ENCODE measurements at regions not wholly inside any gene's neighbourhood (a gene's known extent, or its start where the extent isn't known, plus 50 kb on each side); places are given as distances from the start of the nearest gene placed in this dataset.

DNA sequence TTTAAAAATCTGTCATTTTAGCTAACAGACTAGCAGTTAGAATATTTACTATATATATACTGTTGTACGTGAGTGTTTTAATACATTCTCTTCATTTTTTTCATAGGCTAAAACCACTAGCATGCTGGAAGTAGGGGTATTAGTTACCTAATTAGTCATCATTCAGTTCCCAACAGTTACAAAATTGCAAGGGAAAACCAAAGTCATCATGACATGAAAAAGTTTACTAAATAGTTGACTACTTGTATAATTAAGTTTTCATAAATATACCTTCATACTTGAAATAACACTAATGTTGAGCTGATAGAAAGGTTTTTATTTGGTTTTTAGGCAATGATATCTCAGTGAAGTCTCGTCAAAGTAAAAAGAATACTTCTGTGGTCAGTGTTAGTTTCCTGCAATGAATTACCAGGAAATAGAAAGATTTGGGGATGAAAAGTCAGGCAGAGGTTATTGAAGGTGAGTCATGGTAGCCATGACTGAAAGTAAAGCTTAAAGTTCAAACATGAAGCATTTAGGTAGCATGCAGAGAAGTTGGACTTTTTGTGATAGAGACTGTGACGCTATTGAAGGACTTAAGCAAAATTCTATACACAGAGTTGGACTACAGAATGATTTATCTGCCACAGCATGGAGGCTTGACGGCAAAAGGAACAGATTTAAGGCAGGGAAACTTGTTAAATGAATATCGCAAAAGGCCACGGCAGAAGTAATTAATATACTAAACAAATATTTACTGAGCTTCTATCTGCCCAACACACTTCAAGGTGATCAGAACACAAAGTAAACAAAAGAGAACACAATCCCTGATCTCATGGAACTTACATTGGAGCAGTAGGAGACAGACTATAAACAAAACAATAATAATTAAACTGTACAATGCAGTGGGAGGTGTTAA lies 828.1 kb upstream of the FAT3 start:
- no peak for TF ChIP-seq TAF1 (IDR thresholded peaks at IDR 0.05; ENCODE audit: borderline replicate concordance, insufficient read depth, low read length)
- no peak for TF ChIP-seq SIN3A (IDR thresholded peaks at IDR 0.05; ENCODE audit: borderline replicate concordance, insufficient read depth, low read length)

DNA sequence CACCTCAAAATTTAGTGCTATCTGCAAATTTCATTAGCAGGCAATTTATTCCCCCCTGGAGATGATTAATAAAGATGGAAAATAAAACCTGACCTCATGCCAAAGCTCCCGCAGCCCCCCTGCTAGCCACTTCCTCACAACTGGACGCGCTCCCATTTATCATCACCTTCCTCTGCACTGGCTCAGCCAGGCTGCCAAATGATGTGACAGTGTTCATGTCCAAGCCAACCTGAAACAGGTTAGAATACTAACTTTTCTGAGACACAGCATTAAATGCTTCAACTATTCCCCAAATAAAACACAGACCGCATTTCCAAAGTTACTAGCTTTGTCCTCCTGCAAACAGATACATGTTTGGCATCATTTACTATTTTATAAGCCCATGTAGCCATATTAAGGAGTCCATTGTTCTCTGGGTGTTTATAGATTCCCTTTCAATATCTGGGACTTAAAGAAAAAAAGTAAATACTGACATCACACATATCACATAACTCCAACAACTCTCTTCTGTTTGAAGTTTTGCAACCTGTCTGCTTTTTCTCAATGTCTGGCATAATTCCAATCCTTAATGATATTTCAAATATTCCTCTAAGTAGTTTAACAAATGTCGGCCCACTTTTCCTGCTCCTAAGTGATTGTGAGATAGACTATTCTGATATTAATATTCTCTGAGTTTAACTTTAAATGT lies 829.7 kb upstream of the FAT3 start:
- no peak for TF ChIP-seq FOXP2 (optimal IDR thresholded peaks at IDR 0.05; ENCODE audit: borderline replicate concordance, extremely low read depth, extremely low read length, insufficient read depth)
- TF ChIP-seq, protein P1, sequence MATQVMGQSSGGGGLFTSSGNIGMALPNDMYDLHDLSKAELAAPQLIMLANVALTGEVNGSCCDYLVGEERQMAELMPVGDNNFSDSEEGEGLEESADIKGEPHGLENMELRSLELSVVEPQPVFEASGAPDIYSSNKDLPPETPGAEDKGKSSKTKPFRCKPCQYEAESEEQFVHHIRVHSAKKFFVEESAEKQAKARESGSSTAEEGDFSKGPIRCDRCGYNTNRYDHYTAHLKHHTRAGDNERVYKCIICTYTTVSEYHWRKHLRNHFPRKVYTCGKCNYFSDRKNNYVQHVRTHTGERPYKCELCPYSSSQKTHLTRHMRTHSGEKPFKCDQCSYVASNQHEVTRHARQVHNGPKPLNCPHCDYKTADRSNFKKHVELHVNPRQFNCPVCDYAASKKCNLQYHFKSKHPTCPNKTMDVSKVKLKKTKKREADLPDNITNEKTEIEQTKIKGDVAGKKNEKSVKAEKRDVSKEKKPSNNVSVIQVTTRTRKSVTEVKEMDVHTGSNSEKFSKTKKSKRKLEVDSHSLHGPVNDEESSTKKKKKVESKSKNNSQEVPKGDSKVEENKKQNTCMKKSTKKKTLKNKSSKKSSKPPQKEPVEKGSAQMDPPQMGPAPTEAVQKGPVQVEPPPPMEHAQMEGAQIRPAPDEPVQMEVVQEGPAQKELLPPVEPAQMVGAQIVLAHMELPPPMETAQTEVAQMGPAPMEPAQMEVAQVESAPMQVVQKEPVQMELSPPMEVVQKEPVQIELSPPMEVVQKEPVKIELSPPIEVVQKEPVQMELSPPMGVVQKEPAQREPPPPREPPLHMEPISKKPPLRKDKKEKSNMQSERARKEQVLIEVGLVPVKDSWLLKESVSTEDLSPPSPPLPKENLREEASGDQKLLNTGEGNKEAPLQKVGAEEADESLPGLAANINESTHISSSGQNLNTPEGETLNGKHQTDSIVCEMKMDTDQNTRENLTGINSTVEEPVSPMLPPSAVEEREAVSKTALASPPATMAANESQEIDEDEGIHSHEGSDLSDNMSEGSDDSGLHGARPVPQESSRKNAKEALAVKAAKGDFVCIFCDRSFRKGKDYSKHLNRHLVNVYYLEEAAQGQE (IDR thresholded peaks at IDR 0.05; ENCODE audit: insufficient read depth in 1 of 2, low read depth in 2 of 2, low read length in 2 of 2), result no peak
- no peak for TF ChIP-seq POLR2AphosphoS5 (IDR thresholded peaks at IDR 0.05; ENCODE audit: low read depth, low read length)

DNA sequence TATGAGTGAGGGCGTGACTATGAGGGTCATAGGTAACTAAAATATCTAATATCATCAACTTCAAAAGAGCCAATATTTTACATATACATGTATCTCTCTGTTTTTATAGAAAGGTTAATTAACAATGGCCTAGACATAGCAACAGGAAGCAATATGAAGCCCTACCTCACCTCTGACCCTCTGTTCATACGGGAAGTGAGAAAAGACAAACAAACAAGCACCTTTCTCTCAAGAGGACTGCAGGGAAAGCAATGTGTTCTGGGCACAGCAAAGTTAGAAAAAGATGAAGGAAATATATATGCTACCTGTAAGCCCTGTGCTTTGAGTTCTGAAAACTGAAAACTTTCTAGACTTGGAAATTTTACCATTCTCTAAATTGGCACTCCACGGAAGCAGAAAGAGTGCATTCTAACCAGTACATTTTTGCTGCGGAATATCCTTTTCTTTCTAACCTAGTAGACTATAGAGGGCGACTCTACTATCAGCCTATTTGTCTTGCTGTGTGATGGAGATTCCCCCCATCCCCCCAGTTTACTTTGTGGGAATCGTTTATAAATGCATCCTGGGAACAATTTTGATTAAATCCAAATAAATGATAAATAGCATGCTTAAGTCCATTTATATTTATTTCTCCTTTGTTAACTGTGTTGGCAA lies 830.4 kb upstream of the FAT3 start:
- TF ChIP-seq FOXP2 (optimal IDR thresholded peaks at IDR 0.05; ENCODE audit: borderline replicate concordance, extremely low read depth, extremely low read length, insufficient read depth) (no peak), SIN3A (IDR thresholded peaks at IDR 0.05; ENCODE audit: borderline replicate concordance, insufficient read depth, low read length) (no peak), TAF1 (IDR thresholded peaks at IDR 0.05; ENCODE audit: borderline replicate concordance, insufficient read depth, low read length) (no peak), POLR2AphosphoS5 (IDR thresholded peaks at IDR 0.05; ENCODE audit: low read depth, low read length) (no peak)
- TF ChIP-seq, protein P1 (IDR thresholded peaks at IDR 0.05; ENCODE audit: insufficient read depth in 1 of 2, low read depth in 2 of 2, low read length in 2 of 2), result no peak

DNA sequence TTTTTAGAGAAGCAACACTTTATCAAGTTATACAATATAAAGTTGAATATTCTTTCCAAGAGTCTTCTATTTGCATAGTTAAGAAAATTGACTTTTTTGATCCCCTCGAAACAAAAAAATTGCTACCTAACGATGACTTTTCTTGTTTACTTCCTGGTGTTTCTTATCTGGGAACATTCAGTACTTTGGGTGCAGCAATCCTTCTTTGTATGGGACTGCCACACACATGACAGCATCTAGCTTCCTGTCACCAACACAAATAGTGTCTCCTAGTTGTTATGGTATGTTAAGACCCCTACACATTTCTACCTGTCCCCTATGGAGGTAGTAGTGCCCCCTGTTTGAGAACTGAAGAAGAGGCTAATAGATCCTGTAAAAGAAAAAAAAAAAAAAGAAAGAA lies 841.7 kb upstream of the FAT3 start:
- TF ChIP-seq SIN3A (IDR thresholded peaks at IDR 0.05; ENCODE audit: borderline replicate concordance, insufficient read depth, low read length) (no peak), TAF1 (IDR thresholded peaks at IDR 0.05; ENCODE audit: borderline replicate concordance, insufficient read depth, low read length) (no peak), POLR2AphosphoS5 (IDR thresholded peaks at IDR 0.05; ENCODE audit: low read depth, low read length) (no peak), FOXP2 (optimal IDR thresholded peaks at IDR 0.05; ENCODE audit: borderline replicate concordance, extremely low read depth, extremely low read length, insufficient read depth) (no peak)
- TF ChIP-seq, protein P1 (IDR thresholded peaks at IDR 0.05; ENCODE audit: insufficient read depth in 1 of 2, low read depth in 2 of 2, low read length in 2 of 2), result no peak

DNA sequence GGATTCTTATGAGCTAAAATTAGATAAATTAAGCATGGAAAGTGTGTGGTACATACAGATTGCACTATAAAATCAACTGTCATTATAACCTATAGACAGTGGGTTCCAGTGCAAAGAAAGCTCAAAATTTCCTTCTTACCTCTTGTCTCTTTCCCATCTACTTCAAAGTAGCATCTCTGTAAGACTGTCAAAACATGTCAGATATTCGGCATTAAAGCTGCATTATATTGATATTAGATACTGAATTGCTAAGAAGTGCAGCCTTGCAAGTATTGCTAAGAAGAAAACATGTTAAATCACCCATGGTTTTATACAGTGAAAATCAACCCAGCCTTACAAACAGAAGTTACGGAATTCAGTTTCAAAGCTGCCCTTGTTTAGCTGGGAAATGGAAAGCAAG lies 849.8 kb upstream of the FAT3 start:
- TF ChIP-seq SIN3A (IDR thresholded peaks at IDR 0.05; ENCODE audit: borderline replicate concordance, insufficient read depth, low read length) (no peak), TAF1 (IDR thresholded peaks at IDR 0.05; ENCODE audit: borderline replicate concordance, insufficient read depth, low read length) (no peak), POLR2AphosphoS5 (IDR thresholded peaks at IDR 0.05; ENCODE audit: low read depth, low read length) (no peak)
- TF ChIP-seq, protein P1 (IDR thresholded peaks at IDR 0.05; ENCODE audit: insufficient read depth in 1 of 2, low read depth in 2 of 2, low read length in 2 of 2), result no peak
